HepG2 (cell line): ENCODE measurements at regions not wholly inside any gene's neighbourhood (a gene's known extent, or its start where the extent isn't known, plus 50 kb on each side); places are given as distances from the start of the nearest gene placed in this dataset.

ENCODE experiments used
- ATAC-seq: fragments of 200-7000 bp; cut with Tn5 transposase; 3 replicates; pipeline ENCODE4 v1.9.1; 2020; ENCODE audit warnings: mild to moderate bottlenecking, moderate library complexity
- BruUV-seq: library from RNA; stranded (reverse); fragments of 400-500 nt; replicated peaks from 2 replicates; lab custom pipeline; 2021; lab: Mats Ljungman, UMichigan
- CTCF ChIA-PET: fragments of 300-600 bp; formaldehyde crosslinking; extraction: SDS; loops from one replicate; lab custom pipeline; 2021; ENCODE audit warnings: low total read pairs, inconsistent platforms, low intra/inter-chr PET ratio; lab: Yijun Ruan, JAX
- POLR2A ChIA-PET: fragments of 350-600 bp; sonication (Branson Sonifier 250); formaldehyde crosslinking; loops from one replicate; lab custom pipeline; 2020; ENCODE audit warnings: antibody characterized with exemption, inconsistent platforms; lab: Yijun Ruan, JAX
- DNase-seq: peaks from one replicate; pipeline ENCODE4 v3.0.0-alpha.2; 2015; ENCODE audit warnings: low spot score
- FAIRE-seq: peaks from 3 replicates; lab custom pipeline; 2011; peaks lifted over from hg19 to GRCh38; lab: Jason Lieb, UNC
- H2AFZ ChIP-seq: one replicate; pipeline ENCODE4 v1.6.1; 2011; ENCODE audit warnings: low read length, inconsistent platforms
- H3K27ac ChIP-seq: fragments of 300-600 bp; 3 replicates; pipeline ENCODE4 v1.8.0; 2011; ENCODE audit warnings: mixed run types, mild to moderate bottlenecking, mixed read lengths, low read length, inconsistent platforms; ENCODE audit not compliant: insufficient read depth; ENCODE audit errors: extremely low read length
- H3K27me3 ChIP-seq, 2 experiments: fragments of 200-600 bp in 1 of 2; 2 replicates in 1 of 2; 3 replicates in 1 of 2; pipeline versions ENCODE4 v1.6.0 to v1.8.0; 2011; ENCODE audit warnings: low read length in 2 of 2, mild to moderate bottlenecking in 2 of 2, moderate library complexity in 2 of 2, inconsistent platforms in 1 of 2; ENCODE audit not compliant: insufficient read depth in 2 of 2, control insufficient read depth in 1 of 2
- H3K36me3 ChIP-seq, 2 experiments: fragments of 200-600 bp in 1 of 2; replicated peaks in 1 of 2; 2 replicates in 1 of 2; 3 replicates in 1 of 2; pipeline versions ENCODE4 v1.5.1 to v1.8.0; 2011; ENCODE audit warnings: low read length in 2 of 2, inconsistent platforms in 1 of 2; ENCODE audit not compliant: insufficient read depth in 2 of 2, control insufficient read depth in 1 of 2
- H3K4me1 ChIP-seq: 2 replicates; pipeline ENCODE4 v1.5.1; 2012; ENCODE audit warnings: low read length, inconsistent platforms; ENCODE audit not compliant: insufficient read depth
- H3K4me2 ChIP-seq: 2 replicates; pipeline ENCODE4 v1.6.0; 2011; ENCODE audit warnings: low read depth, low read length, inconsistent platforms
- H3K4me3 ChIP-seq, 3 experiments: fragments of 200-600 bp in 1 of 3; sonication (generic), shearing (Covaris generic) in 1 of 3; replicated peaks in 1 of 3; 2 replicates each; pipeline ENCODE4 v1.5.1; 2011 to 2016; ENCODE audit warnings: low read length in 3 of 3, inconsistent platforms in 2 of 3, low read depth in 2 of 3, mild to moderate bottlenecking in 2 of 3, control low read depth in 1 of 3, mixed read lengths in 1 of 3; ENCODE audit not compliant: insufficient read depth in 1 of 3
- H3K79me2 ChIP-seq: one replicate; pipeline ENCODE4 v1.6.1; 2011; ENCODE audit warnings: low read length, inconsistent platforms; ENCODE audit not compliant: insufficient read depth
- H3K9ac ChIP-seq: 2 replicates; pipeline ENCODE4 v1.6.0; 2011; ENCODE audit warnings: mild to moderate bottlenecking, low read depth, low read length, inconsistent platforms; ENCODE audit not compliant: insufficient read depth
- H3K9me3 ChIP-seq: 2 replicates; pipeline ENCODE4 v1.5.1; 2012; ENCODE audit warnings: mild to moderate bottlenecking, low read length
- H4K20me1 ChIP-seq: 2 replicates; pipeline ENCODE4 v1.6.0; 2011; ENCODE audit warnings: inconsistent platforms, mild to moderate bottlenecking, low read length, moderate library complexity; ENCODE audit not compliant: insufficient read depth
- CC2D1A ChIP-seq: sonication (generic); formaldehyde crosslinking; IDR thresholded peaks from 2 replicates; pipeline ENCODE4 v1.8.1; 2023; ENCODE audit warnings: mild to moderate bottlenecking, missing genetic modification reagents
- CEBPB ChIP-seq: IDR thresholded peaks from 2 replicates; pipeline ENCODE4 v1.6.1; 2011; ENCODE audit warnings: low read depth, low read length, improper control_type of control experiment, borderline replicate concordance
- CEBPG ChIP-seq: IDR thresholded peaks from 2 replicates; pipeline ENCODE4 v1.6.1; 2016
- GATAD2A ChIP-seq: IDR thresholded peaks from 2 replicates; pipeline ENCODE4 v1.6.1; 2016
- GRHL1 ChIP-seq: sonication (generic); formaldehyde crosslinking; conservative IDR thresholded peaks from 2 replicates; pipeline ENCODE4 v1.8.0; 2022; ENCODE audit warnings: missing genetic modification reagents
- POLR2G ChIP-seq: fragments of 200-400 bp; formaldehyde crosslinking; IDR thresholded peaks from 2 replicates; pipeline ENCODE4 v1.6.1; 2018; ENCODE audit warnings: mild to moderate bottlenecking, low read depth, low read length, moderate library complexity
- ZBTB7A ChIP-seq: sonication (generic); formaldehyde crosslinking; IDR thresholded peaks from 2 replicates; pipeline ENCODE4 v1.8.0; 2022; ENCODE audit warnings: mild to moderate bottlenecking, missing genetic modification reagents
- WGBS: methylation state at CpG from one replicate; pipeline ENCODE4 v1.1.6; 2017; ENCODE audit warnings: low lambda C conversion rate; 5-methylcytosine and 5-hydroxymethylcytosine counted together
- in situ Hi-C: cut with HindIII; loops from 2 replicates; pipeline ENCODE4 v1.10.0; 2017; ENCODE audit warnings: low pct_unique_long_range_greater_than_20kb; ENCODE audit not compliant: extremely low pct_ligation_motif_present
- intact Hi-C: fragments of 100-400 bp; cut with micrococcal nuclease; formaldehyde crosslinking; loops from one replicate; pipeline ENCODE4 v1.10.0; 2022; ENCODE audit not compliant: unreplicated experiment
- TF ChIP-seq, protein P1 (sequence below): sonication (generic); formaldehyde crosslinking; IDR thresholded peaks from 2 replicates; pipeline ENCODE4 v1.4.0; 2020; ENCODE audit warnings: missing genetic modification reagents, borderline replicate concordance

DNA sequence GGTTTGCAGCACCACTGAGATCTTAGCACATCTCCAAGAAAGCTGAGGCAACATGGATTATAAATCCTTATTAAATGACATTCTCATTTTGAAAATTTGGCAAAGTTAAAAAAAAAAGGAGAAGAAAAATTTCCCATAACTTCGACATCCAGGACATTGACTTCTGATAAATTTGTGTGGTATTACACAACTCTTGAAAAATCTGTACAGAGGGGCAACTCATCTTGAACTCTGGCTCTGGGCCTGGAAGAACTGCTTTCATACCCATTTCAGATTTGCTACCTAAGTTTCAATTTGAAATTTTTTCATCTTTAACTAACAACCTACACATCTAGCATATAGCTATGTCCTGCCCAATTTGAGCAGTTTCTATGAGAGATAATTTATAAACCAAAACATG lies 118.0 kb upstream of the UGP2 start:
- no peaks in the 10 kb centered on the region for H4K20me1 ChIP-seq
- H3K36me3 ChIP-seq: no peaks in the 10 kb centered on the region
- no peaks in the 10 kb centered on the region for H3K79me2 ChIP-seq
- intact Hi-C loops (no loop called here), in situ Hi-C loops (no loop called here)
- no peaks in the 10 kb centered on the region for H3K27me3 ChIP-seq
- no peak for ATAC-seq
- CTCF ChIA-PET: no interaction called here
- TF ChIP-seq CC2D1A (CRISPR knock-in tag) (no peak), CEBPG (CRISPR knock-in tag) (peak; percentile 36; the same call in 1 of the 2 replicates), POLR2G (no peak), GRHL1 (no peak), ZBTB7A (CRISPR knock-in tag) (no peak), CEBPB (peak; percentile 21; the same call in 1 of the 2 replicates), GATAD2A (CRISPR knock-in tag) (0 out of 2 replicates have a peak, but pooled peaks have one; percentile 27)
- TF ChIP-seq, protein P1, sequence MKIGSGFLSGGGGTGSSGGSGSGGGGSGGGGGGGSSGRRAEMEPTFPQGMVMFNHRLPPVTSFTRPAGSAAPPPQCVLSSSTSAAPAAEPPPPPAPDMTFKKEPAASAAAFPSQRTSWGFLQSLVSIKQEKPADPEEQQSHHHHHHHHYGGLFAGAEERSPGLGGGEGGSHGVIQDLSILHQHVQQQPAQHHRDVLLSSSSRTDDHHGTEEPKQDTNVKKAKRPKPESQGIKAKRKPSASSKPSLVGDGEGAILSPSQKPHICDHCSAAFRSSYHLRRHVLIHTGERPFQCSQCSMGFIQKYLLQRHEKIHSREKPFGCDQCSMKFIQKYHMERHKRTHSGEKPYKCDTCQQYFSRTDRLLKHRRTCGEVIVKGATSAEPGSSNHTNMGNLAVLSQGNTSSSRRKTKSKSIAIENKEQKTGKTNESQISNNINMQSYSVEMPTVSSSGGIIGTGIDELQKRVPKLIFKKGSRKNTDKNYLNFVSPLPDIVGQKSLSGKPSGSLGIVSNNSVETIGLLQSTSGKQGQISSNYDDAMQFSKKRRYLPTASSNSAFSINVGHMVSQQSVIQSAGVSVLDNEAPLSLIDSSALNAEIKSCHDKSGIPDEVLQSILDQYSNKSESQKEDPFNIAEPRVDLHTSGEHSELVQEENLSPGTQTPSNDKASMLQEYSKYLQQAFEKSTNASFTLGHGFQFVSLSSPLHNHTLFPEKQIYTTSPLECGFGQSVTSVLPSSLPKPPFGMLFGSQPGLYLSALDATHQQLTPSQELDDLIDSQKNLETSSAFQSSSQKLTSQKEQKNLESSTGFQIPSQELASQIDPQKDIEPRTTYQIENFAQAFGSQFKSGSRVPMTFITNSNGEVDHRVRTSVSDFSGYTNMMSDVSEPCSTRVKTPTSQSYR (CRISPR knock-in tag): no peak
- no peak overlapping the region for H3K4me2 ChIP-seq
- POLR2A ChIA-PET: no interaction called here
- H2AFZ ChIP-seq: no peak overlapping the region
- FAIRE-seq: no peak
- no peak for DNase-seq
- no peak overlapping the region for H3K4me3 ChIP-seq
- no peak overlapping the region for H3K9ac ChIP-seq
- WGBS: 19% methylated on average over 1 of the region's 1 CpG
- no peak overlapping the region for H3K27ac ChIP-seq
- peaks cover 43% of the 10 kb centered on the region for H3K4me1 ChIP-seq
- H3K9me3 ChIP-seq: no peaks in the 10 kb centered on the region
- no TSS peak for BruUV-seq
